ENCODE measurements at regions not wholly inside any gene's neighbourhood (a gene's known extent, or its start where the extent isn't known, plus 50 kb on each side); places are given as distances from the start of the nearest gene placed in this dataset.

GRCh38 chr11:116459185-116460045, 313.4 kb downstream of the BUD13 start:
- H3K4me1 Mint-ChIP-seq (ENCODE audit: low read depth): no peaks in the 10 kb centered on the region
- peaks cover 15% of the 10 kb centered on the region for H3K27me3 Mint-ChIP-seq (ENCODE audit: low read depth)
- no peaks in the 10 kb centered on the region for H3K36me3 Mint-ChIP-seq (ENCODE audit: low read depth)
- H3K9me3 Mint-ChIP-seq: no peaks in the 10 kb centered on the region
- no peak overlapping the region for H3K4me3 Mint-ChIP-seq
- H3K27ac Mint-ChIP-seq: no peak overlapping the region

GRCh38 chr11:116458546-116458945, 314.2 kb downstream of the BUD13 start:
- H3K27ac Mint-ChIP-seq: no peak overlapping the region
- H3K27me3 Mint-ChIP-seq (ENCODE audit: low read depth): peaks cover 15% of the 10 kb centered on the region
- H3K36me3 Mint-ChIP-seq (ENCODE audit: low read depth): no peaks in the 10 kb centered on the region
- H3K9me3 Mint-ChIP-seq: no peaks in the 10 kb centered on the region
- H3K4me3 Mint-ChIP-seq: no peak overlapping the region
- no peaks in the 10 kb centered on the region for H3K4me1 Mint-ChIP-seq (ENCODE audit: low read depth)

DNA sequence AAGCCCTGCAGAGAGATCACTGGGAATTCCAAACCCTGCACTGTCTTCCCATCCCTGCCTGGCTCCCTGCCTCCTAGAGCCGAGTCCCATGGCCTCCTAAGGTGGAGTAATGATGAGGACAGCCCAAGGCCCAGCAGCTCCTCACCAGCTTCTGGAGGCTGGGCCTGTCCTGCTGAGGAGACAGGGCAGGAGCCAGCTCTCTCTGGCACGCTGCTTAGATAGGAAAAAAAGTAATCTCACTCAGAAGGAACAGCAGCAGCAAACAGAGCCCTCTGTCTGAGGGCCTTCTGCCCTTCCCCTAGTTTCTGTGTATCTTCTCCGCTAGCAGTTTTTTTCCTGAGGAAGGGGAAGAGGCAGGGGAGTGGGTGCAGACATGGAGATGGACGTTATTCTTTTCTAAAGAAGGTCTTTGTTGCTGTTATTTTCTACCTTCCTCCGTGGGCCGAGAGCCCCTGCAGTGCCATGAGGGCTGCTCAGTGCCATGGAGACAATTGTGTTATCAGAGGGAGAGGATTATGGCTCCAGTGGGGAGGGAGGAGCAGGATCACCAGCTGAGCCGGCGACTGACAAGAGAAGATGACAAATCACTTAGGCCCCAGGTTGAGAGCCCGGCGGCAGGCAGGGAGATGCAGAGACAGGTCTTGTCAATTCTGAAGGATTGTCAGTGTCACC, 315.3 kb downstream of the BUD13 start:
- no peak overlapping the region for H3K4me3 Mint-ChIP-seq
- H3K9me3 Mint-ChIP-seq: no peaks in the 10 kb centered on the region
- H3K4me1 Mint-ChIP-seq (ENCODE audit: low read depth): no peaks in the 10 kb centered on the region
- H3K36me3 Mint-ChIP-seq (ENCODE audit: low read depth): no peaks in the 10 kb centered on the region
- H3K27me3 Mint-ChIP-seq (ENCODE audit: low read depth): peaks cover 14% of the 10 kb centered on the region
- H3K27ac Mint-ChIP-seq: no peak overlapping the region

DNA sequence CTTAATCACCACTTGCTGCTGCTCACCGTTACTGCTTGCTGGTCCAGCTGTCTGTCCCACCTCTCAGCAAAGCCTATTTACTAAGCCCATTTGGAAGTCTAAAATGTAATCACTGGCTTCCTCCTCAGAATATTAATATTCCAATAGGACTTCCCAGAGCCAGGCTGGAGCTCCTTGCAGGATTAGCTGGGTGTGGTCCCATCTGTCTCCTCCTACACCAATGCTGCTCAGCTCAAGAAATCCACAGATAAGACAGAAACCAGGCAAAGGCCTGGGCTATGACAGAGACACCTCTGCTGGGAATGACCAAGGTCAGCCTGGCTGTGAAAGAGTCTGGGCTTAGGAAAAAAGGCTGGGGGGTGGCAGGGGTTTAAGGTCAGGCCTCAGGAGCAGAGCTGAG, 317.8 kb downstream of the BUD13 start:
- peaks cover 8% of the 10 kb centered on the region for H3K27me3 Mint-ChIP-seq (ENCODE audit: low read depth)

DNA sequence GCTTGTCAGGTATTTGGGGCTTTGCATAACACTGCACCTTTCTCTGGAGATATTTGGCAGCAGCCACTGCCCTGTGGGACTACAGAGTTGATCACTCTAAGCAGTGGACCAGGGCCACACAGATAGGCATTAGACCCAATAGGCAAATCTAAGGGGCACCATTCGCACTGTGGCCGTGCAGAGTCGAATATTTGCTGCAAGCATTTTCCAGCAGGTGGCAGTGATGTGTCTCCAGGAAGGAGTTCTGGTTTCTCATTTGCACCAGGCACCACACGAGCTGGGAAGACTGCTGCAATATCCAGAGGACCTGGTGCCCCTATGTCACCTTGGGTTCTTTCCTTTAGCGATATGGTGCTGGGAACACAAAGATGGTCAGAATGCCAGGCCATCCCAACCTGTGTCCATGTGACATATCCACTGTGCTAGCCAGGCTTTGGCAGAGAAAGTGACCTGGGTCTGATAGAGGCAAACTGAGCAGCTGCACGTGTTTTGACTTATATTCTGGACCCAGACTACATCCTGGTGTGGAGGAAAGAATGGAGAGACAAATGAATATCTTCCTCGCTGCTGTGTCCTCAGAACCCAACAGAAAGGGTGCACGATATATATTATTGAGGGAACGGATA, 318.7 kb downstream of the BUD13 start:
- H3K4me3 Mint-ChIP-seq: no peak overlapping the region
- H3K27me3 Mint-ChIP-seq (ENCODE audit: low read depth): peaks cover 2% of the 10 kb centered on the region
- no peak overlapping the region for H3K27ac Mint-ChIP-seq

More for the DNA sequence above, 317.8 kb downstream of the BUD13 start:
- Mint-ChIP-seq H3K9me3 (no peaks in the 10 kb centered on the region), H3K36me3 (ENCODE audit: low read depth) (no peaks in the 10 kb centered on the region), H3K4me3 (no peak overlapping the region), H3K27ac (no peak overlapping the region), H3K4me1 (ENCODE audit: low read depth) (no peaks in the 10 kb centered on the region)

GRCh38 chr11:116452461-116452860, 320.3 kb downstream of the BUD13 start:
- H3K27ac Mint-ChIP-seq: no peak overlapping the region
- no peaks in the 10 kb centered on the region for H3K9me3 Mint-ChIP-seq

More for the DNA sequence above, 318.7 kb downstream of the BUD13 start:
- H3K36me3 Mint-ChIP-seq (ENCODE audit: low read depth): no peaks in the 10 kb centered on the region
- no peaks in the 10 kb centered on the region for H3K4me1 Mint-ChIP-seq (ENCODE audit: low read depth)
- H3K9me3 Mint-ChIP-seq: no peaks in the 10 kb centered on the region

GRCh38 chr11:116449522-116449921, 323.3 kb downstream of the BUD13 start:
- Mint-ChIP-seq H3K27ac (no peak overlapping the region), H3K4me3 (no peak overlapping the region), H3K27me3 (ENCODE audit: low read depth) (peaks cover 4% of the 10 kb centered on the region), H3K4me1 (ENCODE audit: low read depth) (no peaks in the 10 kb centered on the region), H3K36me3 (ENCODE audit: low read depth) (no peaks in the 10 kb centered on the region), H3K9me3 (no peaks in the 10 kb centered on the region)

More at GRCh38 chr11:116452461-116452860, 320.3 kb downstream of the BUD13 start:
- Mint-ChIP-seq H3K4me3 (no peak overlapping the region), H3K4me1 (ENCODE audit: low read depth) (no peaks in the 10 kb centered on the region), H3K36me3 (ENCODE audit: low read depth) (no peaks in the 10 kb centered on the region), H3K27me3 (ENCODE audit: low read depth) (no peaks in the 10 kb centered on the region)

GRCh38 chr11:116446048-116446941, 326.5 kb downstream of the BUD13 start:
- Mint-ChIP-seq H3K27me3 (ENCODE audit: low read depth) (peaks cover 4% of the 10 kb centered on the region), H3K9me3 (no peaks in the 10 kb centered on the region), H3K36me3 (ENCODE audit: low read depth) (no peaks in the 10 kb centered on the region), H3K27ac (no peak overlapping the region), H3K4me3 (no peak overlapping the region), H3K4me1 (ENCODE audit: low read depth) (no peaks in the 10 kb centered on the region)

- Mint-ChIP-seq H3K36me3 (ENCODE audit: low read depth) (no peaks in the 10 kb centered on the region), H3K4me1 (ENCODE audit: low read depth) (no peaks in the 10 kb centered on the region), H3K9me3 (no peaks in the 10 kb centered on the region), H3K27me3 (ENCODE audit: low read depth) (peaks cover 4% of the 10 kb centered on the region), H3K27ac (no peak overlapping the region), H3K4me3 (no peak overlapping the region)
These were observed 327.4 kb downstream of the BUD13 start for GRCh38 chr11:116445108-116446047.

- no peaks in the 10 kb centered on the region for H3K36me3 Mint-ChIP-seq (ENCODE audit: low read depth)
- H3K27ac Mint-ChIP-seq: no peak overlapping the region
- H3K4me3 Mint-ChIP-seq: no peak overlapping the region
- H3K9me3 Mint-ChIP-seq: no peaks in the 10 kb centered on the region
- no peaks in the 10 kb centered on the region for H3K4me1 Mint-ChIP-seq (ENCODE audit: low read depth)
- H3K27me3 Mint-ChIP-seq (ENCODE audit: low read depth): peaks cover 4% of the 10 kb centered on the region
These were observed 330.5 kb downstream of the BUD13 start for GRCh38 chr11:116442238-116442752.

DNA sequence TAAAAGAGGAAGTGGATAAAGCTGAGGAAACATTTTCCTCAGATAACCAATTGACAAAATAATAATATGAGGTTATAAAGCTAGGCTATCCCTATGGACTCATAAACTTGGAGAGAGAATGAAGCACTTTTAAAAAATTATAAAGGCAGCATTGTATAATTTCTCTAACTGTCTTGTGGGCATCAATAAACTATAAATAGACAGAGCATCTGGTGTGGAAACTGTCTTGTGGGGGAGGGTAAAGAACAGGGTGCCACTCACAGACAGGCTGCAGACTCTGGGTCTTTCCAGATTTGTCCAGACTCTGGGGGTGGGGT, 333.5 kb downstream of the BUD13 start:
- Mint-ChIP-seq H3K27ac (no peak overlapping the region), H3K4me1 (ENCODE audit: low read depth) (no peaks in the 10 kb centered on the region), H3K4me3 (no peak overlapping the region), H3K27me3 (ENCODE audit: low read depth) (no peaks in the 10 kb centered on the region), H3K36me3 (ENCODE audit: low read depth) (no peaks in the 10 kb centered on the region), H3K9me3 (no peaks in the 10 kb centered on the region)

- H3K4me3 Mint-ChIP-seq: no peak overlapping the region
- no peaks in the 10 kb centered on the region for H3K9me3 Mint-ChIP-seq
- no peaks in the 10 kb centered on the region for H3K36me3 Mint-ChIP-seq (ENCODE audit: low read depth)
- H3K27me3 Mint-ChIP-seq (ENCODE audit: low read depth): no peaks in the 10 kb centered on the region
- H3K27ac Mint-ChIP-seq: no peak overlapping the region
- H3K4me1 Mint-ChIP-seq (ENCODE audit: low read depth): no peaks in the 10 kb centered on the region
These were observed 334.0 kb downstream of the BUD13 start for GRCh38 chr11:116438651-116439360.

DNA sequence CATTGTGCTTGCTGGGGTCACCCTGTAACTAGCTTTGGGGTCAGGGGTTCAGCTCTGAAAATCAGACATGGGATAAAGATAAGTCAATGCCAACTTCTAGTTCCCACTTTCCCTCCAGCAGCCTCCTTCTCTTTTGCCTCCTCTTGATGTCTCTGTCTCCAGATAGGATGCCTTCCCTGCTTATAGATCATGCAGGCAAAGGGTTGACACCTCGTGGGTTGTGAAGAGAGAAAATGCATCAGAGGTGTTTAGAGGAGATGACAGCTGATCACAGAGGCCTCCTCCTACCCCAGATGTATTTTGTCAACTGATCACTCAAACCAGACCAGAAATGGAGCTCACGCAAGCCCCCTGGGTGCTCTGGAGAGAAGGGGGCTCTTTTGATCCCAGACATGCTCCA, 337.8 kb downstream of the BUD13 start:
- H3K27ac Mint-ChIP-seq: no peak overlapping the region
- H3K27me3 Mint-ChIP-seq (ENCODE audit: low read depth): no peaks in the 10 kb centered on the region
- no peak overlapping the region for H3K4me3 Mint-ChIP-seq
- no peaks in the 10 kb centered on the region for H3K4me1 Mint-ChIP-seq (ENCODE audit: low read depth)
- no peaks in the 10 kb centered on the region for H3K9me3 Mint-ChIP-seq
- H3K36me3 Mint-ChIP-seq (ENCODE audit: low read depth): no peaks in the 10 kb centered on the region
